GM19438 (cell line): ENCODE measurements at regions not wholly inside any gene's neighbourhood (a gene's known extent, or its start where the extent isn't known, plus 50 kb on each side); places are given as distances from the start of the nearest gene placed in this dataset.

Experiments
- ATAC-seq: cut with Tn5 transposase; IDR thresholded peaks from one replicate; pipeline ENCODE4 v1.9.1; 2021; ENCODE audit warnings: low read depth; ENCODE audit not compliant: unreplicated experiment

- ATAC-seq: no peak
Measured at GRCh38 chr5:133831491-133832224, 136.8 kb downstream of the C5orf15 start.

- no peak for ATAC-seq
Measured at GRCh38 chr5:133830911-133831310, 137.5 kb downstream of the C5orf15 start.

GRCh38 chr5:133830281-133830680, 138.1 kb downstream of the C5orf15 start:
- no peak for ATAC-seq

- ATAC-seq: no peak
Measured at GRCh38 chr5:133829786-133830185, 138.6 kb downstream of the C5orf15 start.

GRCh38 chr5:133828722-133829121, 139.7 kb downstream of the C5orf15 start:
- ATAC-seq: no peak

- no peak for ATAC-seq
Measured at GRCh38 chr5:133827830-133828229, 140.6 kb downstream of the C5orf15 start.

- no peak for ATAC-seq
Measured at GRCh38 chr5:133827011-133827410, 141.4 kb downstream of the C5orf15 start.

- no peak for ATAC-seq
Measured at GRCh38 chr5:133825631-133826289, 142.7 kb downstream of the C5orf15 start.

- peak; percentile 56 for ATAC-seq
Measured at GRCh38 chr5:133824661-133825254, 143.7 kb downstream of the C5orf15 start.

- ATAC-seq: no peak
Measured at GRCh38 chr5:133821889-133822288, 146.5 kb downstream of the C5orf15 start.

GRCh38 chr5:133821311-133821741, 147.1 kb downstream of the C5orf15 start:
- ATAC-seq: no peak

- no peak for ATAC-seq
Measured at GRCh38 chr5:133820507-133820906, 147.9 kb downstream of the C5orf15 start.

GRCh38 chr5:133819977-133820471, 148.4 kb downstream of the C5orf15 start:
- no peak for ATAC-seq

- ATAC-seq: no peak
Measured at GRCh38 chr5:133818869-133819600, 149.4 kb downstream of the C5orf15 start.

GRCh38 chr5:133818031-133818431, 150.4 kb downstream of the C5orf15 start:
- no peak for ATAC-seq

- ATAC-seq: no peak
Measured at GRCh38 chr5:133817456-133817855, 151.0 kb downstream of the C5orf15 start.

- no peak for ATAC-seq
Measured at GRCh38 chr5:133816791-133817190, 151.6 kb downstream of the C5orf15 start.

GRCh38 chr5:133814152-133814551, 154.3 kb downstream of the C5orf15 start:
- ATAC-seq: no peak

- no peak for ATAC-seq
Measured at GRCh38 chr5:133811168-133811567, 157.3 kb downstream of the C5orf15 start.

GRCh38 chr5:133809801-133810200, 158.6 kb downstream of the C5orf15 start:
- ATAC-seq: no peak

GRCh38 chr5:133807348-133807747, 161.1 kb downstream of the C5orf15 start:
- no peak for ATAC-seq
